SU-DHL-6 (cell line): ENCODE measurements at regions not wholly inside any gene's neighbourhood (a gene's known extent, or its start where the extent isn't known, plus 50 kb on each side); places are given as distances from the start of the nearest gene placed in this dataset.

ENCODE experiments used
- H2AFZ ChIP-seq: fragments of 200-600 bp; sonication (generic); 2 replicates; pipeline ENCODE4 v1.6.1; 2014; ENCODE audit warnings: low read depth, mild to moderate bottlenecking, moderate library complexity, mixed read lengths, antibody characterized with exemption, low read length; ENCODE audit not compliant: severe bottlenecking
- H3F3A ChIP-seq: fragments of 200-600 bp; shearing (Covaris generic); 2 replicates; pipeline ENCODE4 v1.6.0; 2016; ENCODE audit warnings: antibody characterized with exemption, mild to moderate bottlenecking; ENCODE audit not compliant: insufficient read depth
- H3K27ac ChIP-seq: fragments of 200-600 bp; sonication (generic); 2 replicates; pipeline ENCODE4 v1.5.1; 2016; ENCODE audit warnings: low read depth, mild to moderate bottlenecking, low read length, moderate library complexity, mixed read lengths
- H3K27me3 ChIP-seq: fragments of 200-600 bp; sonication (generic), shearing (Covaris generic); 2 replicates; pipeline ENCODE4 v1.6.0; 2014; ENCODE audit warnings: mild to moderate bottlenecking, low read length
- H3K36me3 ChIP-seq: fragments of 200-600 bp; sonication (generic); 2 replicates; pipeline ENCODE4 v1.6.1; 2014; ENCODE audit warnings: mild to moderate bottlenecking, low read length, mixed read lengths
- H3K4me2 ChIP-seq: fragments of 300-600, 200-600 bp; shearing (Covaris generic), sonication (generic); 2 replicates; pipeline ENCODE4 v1.6.0; 2014; ENCODE audit warnings: low read length, low read depth, mild to moderate bottlenecking; ENCODE audit not compliant: poor library complexity, severe bottlenecking
- H3K4me3 ChIP-seq: fragments of 200-600 bp; sonication (generic); 2 replicates; pipeline ENCODE4 v1.5.1; 2014; ENCODE audit warnings: antibody characterized with exemption, low read length, mild to moderate bottlenecking, mixed read lengths; ENCODE audit not compliant: insufficient read depth, poor library complexity, severe bottlenecking
- H3K79me2 ChIP-seq: fragments of 200-600 bp; sonication (generic); 2 replicates; pipeline ENCODE4 v1.6.1; 2014; ENCODE audit warnings: mild to moderate bottlenecking, low read length, moderate library complexity; ENCODE audit not compliant: insufficient read depth
- H3K9ac ChIP-seq: fragments of 200-600 bp; sonication (generic); 2 replicates; pipeline ENCODE4 v1.7.0; 2014; ENCODE audit warnings: mild to moderate bottlenecking, low read length
- H3K9me2 ChIP-seq: fragments of 200-600 bp; sonication (generic); replicated peaks from 2 replicates; pipeline ENCODE4 v1.6.1; 2014; ENCODE audit warnings: low read length; ENCODE audit not compliant: insufficient read depth
- H3K9me3 ChIP-seq: fragments of 200-600 bp; sonication (generic); 2 replicates; pipeline ENCODE4 v1.6.1; 2014; ENCODE audit warnings: low read length, mixed read lengths; ENCODE audit not compliant: insufficient read depth
- H4K20me1 ChIP-seq: fragments of 200-600 bp; sonication (generic); 2 replicates; pipeline ENCODE4 v1.6.1; 2014; ENCODE audit warnings: low read depth, mild to moderate bottlenecking, antibody characterized with exemption, low read length, moderate library complexity, mixed read lengths
- CTCF ChIP-seq: fragments of 200-600 bp; sonication (generic); IDR thresholded peaks from one replicate; pipeline ENCODE4 v1.5.1; 2017; ENCODE audit warnings: antibody characterized with exemption, mild to moderate bottlenecking, low read length, moderate library complexity; ENCODE audit not compliant: insufficient read depth, poor library complexity, severe bottlenecking
- EZH2phosphoT487 ChIP-seq: fragments of 200-600 bp; sonication (generic), shearing (Covaris generic); conservative IDR thresholded peaks from 2 replicates; pipeline ENCODE4 v1.6.1; 2018; ENCODE audit warnings: mild to moderate bottlenecking, antibody characterized with exemption, low read length, moderate library complexity, mixed read lengths

- Histone ChIP-seq H3K4me2 (no peak overlapping the region), H4K20me1 (no peaks in the 10 kb centered on the region), H3K27me3 (no peaks in the 10 kb centered on the region), H3F3A (no peaks in the 10 kb centered on the region), H3K4me3 (no peak overlapping the region), H3K9me2 (no peaks in the 10 kb centered on the region), H2AFZ (no peak overlapping the region), H3K79me2 (no peaks in the 10 kb centered on the region), H3K36me3 (no peaks in the 10 kb centered on the region), H3K9ac (no peak overlapping the region), H3K9me3 (no peaks in the 10 kb centered on the region), H3K27ac (no peak overlapping the region)
- TF ChIP-seq CTCF (no peak), EZH2phosphoT487 (no peak)
These were observed 692.8 kb upstream of the SGCG start for GRCh38 chr13:22487932-22488331.

GRCh38 chr13:22489771-22490170, 691.0 kb upstream of the SGCG start:
- no peak overlapping the region for H2AFZ ChIP-seq
- H3F3A ChIP-seq, result no peaks in the 10 kb centered on the region
- no peaks in the 10 kb centered on the region for H4K20me1 ChIP-seq
- H3K9me2 ChIP-seq, result no peaks in the 10 kb centered on the region
- H3K36me3 ChIP-seq, result no peaks in the 10 kb centered on the region
- H3K27ac ChIP-seq, result no peak overlapping the region
- no peaks in the 10 kb centered on the region for H3K79me2 ChIP-seq
- H3K4me3 ChIP-seq, result no peak overlapping the region
- no peak overlapping the region for H3K4me2 ChIP-seq
- H3K9ac ChIP-seq, result no peak overlapping the region
- no peaks in the 10 kb centered on the region for H3K9me3 ChIP-seq
- TF ChIP-seq EZH2phosphoT487, result no peak
- no peak for TF ChIP-seq CTCF
- H3K27me3 ChIP-seq, result no peaks in the 10 kb centered on the region

GRCh38 chr13:22495819-22496218, 685.0 kb upstream of the SGCG start:
- TF ChIP-seq CTCF (no peak), EZH2phosphoT487 (no peak)
- no peak overlapping the region for H3K27ac ChIP-seq

GRCh38 chr13:22496803-22497508, 683.8 kb upstream of the SGCG start:
- H3K4me2 ChIP-seq, result no peak overlapping the region
- H3K79me2 ChIP-seq, result no peaks in the 10 kb centered on the region
- H2AFZ ChIP-seq, result no peak overlapping the region
- H4K20me1 ChIP-seq, result no peaks in the 10 kb centered on the region
- H3K9ac ChIP-seq, result no peak overlapping the region
- H3K9me3 ChIP-seq, result no peaks in the 10 kb centered on the region
- TF ChIP-seq CTCF (no peak), EZH2phosphoT487 (no peak)
- no peak overlapping the region for H3K4me3 ChIP-seq
- H3K36me3 ChIP-seq, result no peaks in the 10 kb centered on the region
- H3F3A ChIP-seq, result no peaks in the 10 kb centered on the region
- H3K9me2 ChIP-seq, result no peaks in the 10 kb centered on the region
- no peak overlapping the region for H3K27ac ChIP-seq
- H3K27me3 ChIP-seq, result no peaks in the 10 kb centered on the region

More at GRCh38 chr13:22495819-22496218, 685.0 kb upstream of the SGCG start:
- H3K9ac ChIP-seq, result no peak overlapping the region
- no peak overlapping the region for H2AFZ ChIP-seq
- no peaks in the 10 kb centered on the region for H4K20me1 ChIP-seq
- H3K36me3 ChIP-seq, result no peaks in the 10 kb centered on the region
- no peaks in the 10 kb centered on the region for H3F3A ChIP-seq
- no peak overlapping the region for H3K4me3 ChIP-seq
- no peaks in the 10 kb centered on the region for H3K79me2 ChIP-seq
- no peaks in the 10 kb centered on the region for H3K27me3 ChIP-seq
- no peaks in the 10 kb centered on the region for H3K9me2 ChIP-seq
- H3K4me2 ChIP-seq, result no peak overlapping the region
- no peaks in the 10 kb centered on the region for H3K9me3 ChIP-seq
